ENCODE measurements at regions not wholly inside any gene's neighbourhood (a gene's known extent, or its start where the extent isn't known, plus 50 kb on each side); places are given as distances from the start of the nearest gene placed in this dataset.

DNA sequence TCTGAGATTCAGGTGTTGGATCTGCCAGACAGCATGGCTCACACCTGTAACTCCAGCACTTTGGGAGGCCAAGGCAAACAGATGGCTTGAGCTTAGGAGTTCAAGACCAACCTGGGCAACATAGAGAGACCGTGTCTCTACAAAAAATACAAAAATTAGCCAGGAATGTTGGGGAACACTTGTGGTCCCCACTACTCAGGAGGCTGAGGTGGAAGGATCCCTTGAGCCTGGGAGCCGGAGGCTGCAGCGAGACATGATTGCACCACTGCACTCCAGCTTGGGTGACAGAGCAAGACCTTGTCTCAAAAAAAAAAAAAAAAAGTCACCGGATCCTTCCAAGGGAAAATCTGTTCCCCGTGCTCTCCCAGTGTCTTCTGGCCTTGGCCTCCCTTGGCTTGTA lies 109.2 kb downstream of the IRS2 start:
- TF ChIP-seq POLR2AphosphoS5 (IDR thresholded peaks at IDR 0.05; ENCODE audit: low read length) (no peak), ATF7 (IDR thresholded peaks at IDR 0.05; ENCODE audit: low read depth) (no peak), CTCF (IDR thresholded peaks at IDR 0.05 in 2 of 3, conservative IDR thresholded peaks at IDR 0.05 in 1 of 3; ENCODE audit: control insufficient read depth in 2 of 3, extremely low read depth in 1 of 3, insufficient read depth in 1 of 3, low read depth in 3 of 3, low read length in 3 of 3) (no peak), CEBPB (IDR thresholded peaks at IDR 0.05; ENCODE audit: borderline replicate concordance in 1 of 2, low read depth in 2 of 2, low read length in 2 of 2) (no peak), NBN (IDR thresholded peaks at IDR 0.05) (no peak), EGR1 (IDR thresholded peaks at IDR 0.05; ENCODE audit: borderline replicate concordance in 1 of 2, low read depth in 2 of 2, low read length in 2 of 2) (no peak), POLR2A (IDR thresholded peaks at IDR 0.05; ENCODE audit: low read depth, low read length) (no peak)

Data from GM12878 (cell line).